Nephron (organoid): ENCODE measurements at regions not wholly inside any gene's neighbourhood (a gene's known extent, or its start where the extent isn't known, plus 50 kb on each side); places are given as distances from the start of the nearest gene placed in this dataset.

Source experiments
- H3K27ac Mint-ChIP-seq, 3 experiments: 2 replicates each; pipeline ENCODE4 v1.8.0; 2020; ENCODE audit warnings: mixed read lengths in 3 of 3, mild to moderate bottlenecking in 2 of 3, moderate library complexity in 1 of 3
- H3K27me3 Mint-ChIP-seq: 2 replicates; pipeline ENCODE4 v1.8.0; 2021; ENCODE audit warnings: low read depth, mild to moderate bottlenecking, moderate library complexity, mixed read lengths
- H3K36me3 Mint-ChIP-seq: 2 replicates; pipeline ENCODE4 v1.8.0; 2020; ENCODE audit warnings: low read depth, mixed read lengths
- H3K4me1 Mint-ChIP-seq: 2 replicates; pipeline ENCODE4 v1.8.0; 2020; ENCODE audit warnings: mixed read lengths
- H3K4me3 Mint-ChIP-seq, 3 experiments: 2 replicates each; pipeline ENCODE4 v1.8.0; 2020; ENCODE audit warnings: mild to moderate bottlenecking in 3 of 3, mixed read lengths in 3 of 3, moderate library complexity in 2 of 3
- H3K9me3 Mint-ChIP-seq: 2 replicates; pipeline ENCODE4 v1.8.0; 2020; ENCODE audit warnings: mixed read lengths
- TF ChIP-seq, protein P1 (sequence below), 3 experiments: fragments of 200-600 bp; sonication (generic); IDR thresholded peaks; one replicate each; pipeline ENCODE4 v1.5.0; 2021; ENCODE audit warnings: antibody characterized with exemption in 3 of 3; ENCODE audit not compliant: unreplicated experiment in 3 of 3

DNA sequence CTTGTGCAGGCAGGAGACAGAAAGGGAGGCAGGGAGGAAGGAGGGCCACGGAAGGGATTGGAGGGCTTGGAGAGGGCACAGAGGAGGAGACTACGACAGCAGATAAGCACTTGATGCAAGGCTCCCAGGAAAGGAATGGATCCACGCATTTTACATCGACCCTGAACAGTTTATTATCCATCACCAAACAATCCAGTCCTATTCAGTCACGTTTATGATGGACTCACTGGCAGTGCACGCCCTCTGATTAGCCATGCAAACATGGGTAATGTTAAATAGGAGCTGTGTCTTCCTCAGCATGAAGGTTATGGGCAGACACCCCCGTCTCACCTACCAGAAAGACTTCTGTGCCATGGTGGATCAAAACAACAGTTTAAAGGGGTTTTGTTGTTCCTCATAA, 80.2 kb upstream of the SNRK start:
- Mint-ChIP-seq H3K27ac (peak overlapping the region in 1 of 3 experiments; percentile 95), H3K9me3 (no peaks in the 10 kb centered on the region), H3K27me3 (peaks cover 6% of the 10 kb centered on the region), H3K4me1 (no peaks in the 10 kb centered on the region), H3K36me3 (no peaks in the 10 kb centered on the region), H3K4me3 (no peak overlapping the region)
- TF ChIP-seq, protein P1, sequence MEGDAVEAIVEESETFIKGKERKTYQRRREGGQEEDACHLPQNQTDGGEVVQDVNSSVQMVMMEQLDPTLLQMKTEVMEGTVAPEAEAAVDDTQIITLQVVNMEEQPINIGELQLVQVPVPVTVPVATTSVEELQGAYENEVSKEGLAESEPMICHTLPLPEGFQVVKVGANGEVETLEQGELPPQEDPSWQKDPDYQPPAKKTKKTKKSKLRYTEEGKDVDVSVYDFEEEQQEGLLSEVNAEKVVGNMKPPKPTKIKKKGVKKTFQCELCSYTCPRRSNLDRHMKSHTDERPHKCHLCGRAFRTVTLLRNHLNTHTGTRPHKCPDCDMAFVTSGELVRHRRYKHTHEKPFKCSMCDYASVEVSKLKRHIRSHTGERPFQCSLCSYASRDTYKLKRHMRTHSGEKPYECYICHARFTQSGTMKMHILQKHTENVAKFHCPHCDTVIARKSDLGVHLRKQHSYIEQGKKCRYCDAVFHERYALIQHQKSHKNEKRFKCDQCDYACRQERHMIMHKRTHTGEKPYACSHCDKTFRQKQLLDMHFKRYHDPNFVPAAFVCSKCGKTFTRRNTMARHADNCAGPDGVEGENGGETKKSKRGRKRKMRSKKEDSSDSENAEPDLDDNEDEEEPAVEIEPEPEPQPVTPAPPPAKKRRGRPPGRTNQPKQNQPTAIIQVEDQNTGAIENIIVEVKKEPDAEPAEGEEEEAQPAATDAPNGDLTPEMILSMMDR (IDR thresholded peaks at IDR 0.05; ENCODE audit: unreplicated experiment in 3 of 3) = no peak

GRCh38 chr3:43203022-43203421, 83.3 kb upstream of the SNRK start:
- peak overlapping the region in 1 of 3 experiments; percentile 17 for H3K27ac Mint-ChIP-seq
- H3K27me3 Mint-ChIP-seq = peaks cover 6% of the 10 kb centered on the region
- no peaks in the 10 kb centered on the region for H3K36me3 Mint-ChIP-seq
- no peaks in the 10 kb centered on the region for H3K4me1 Mint-ChIP-seq
- TF ChIP-seq, protein P1 (IDR thresholded peaks at IDR 0.05; ENCODE audit: unreplicated experiment in 3 of 3) = no peak
- peaks cover 11% of the 10 kb centered on the region for H3K9me3 Mint-ChIP-seq
- no peak overlapping the region for H3K4me3 Mint-ChIP-seq

DNA sequence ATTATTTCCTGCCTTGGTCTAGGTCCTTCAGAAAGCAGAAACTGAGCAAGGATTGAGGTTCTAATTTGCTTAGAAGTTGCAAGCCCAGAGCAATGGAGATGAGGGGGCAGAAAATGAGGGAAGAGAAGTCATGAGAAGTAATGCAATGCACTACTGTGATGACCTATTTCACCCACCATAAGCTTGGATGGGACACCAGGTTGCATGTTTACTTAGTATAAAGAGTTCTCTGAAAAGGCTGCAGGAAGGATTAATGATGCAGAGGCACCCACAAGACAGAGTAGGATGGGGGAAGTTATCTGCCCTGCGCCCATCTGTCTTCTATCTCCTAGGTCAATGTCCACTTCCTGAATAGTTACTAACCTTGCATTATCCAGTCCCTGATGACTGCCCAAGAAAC, 84.8 kb upstream of the SNRK start:
- H3K4me1 Mint-ChIP-seq = no peaks in the 10 kb centered on the region
- H3K9me3 Mint-ChIP-seq = peaks cover 11% of the 10 kb centered on the region
- H3K27me3 Mint-ChIP-seq = peaks cover 13% of the 10 kb centered on the region
- no peak overlapping the region for H3K27ac Mint-ChIP-seq
- no peaks in the 10 kb centered on the region for H3K36me3 Mint-ChIP-seq
- no peak overlapping the region for H3K4me3 Mint-ChIP-seq
- TF ChIP-seq, protein P1 (IDR thresholded peaks at IDR 0.05; ENCODE audit: unreplicated experiment in 3 of 3) = no peak

- Mint-ChIP-seq H3K36me3 (no peaks in the 10 kb centered on the region), H3K27ac (no peak overlapping the region), H3K9me3 (peaks cover 11% of the 10 kb centered on the region), H3K4me3 (no peak overlapping the region), H3K27me3 (peaks cover 19% of the 10 kb centered on the region), H3K4me1 (no peaks in the 10 kb centered on the region)
- TF ChIP-seq, protein P1 (IDR thresholded peaks at IDR 0.05; ENCODE audit: unreplicated experiment in 3 of 3) = no peak
These were observed 86.6 kb upstream of the SNRK start for GRCh38 chr3:43199645-43200306.

DNA sequence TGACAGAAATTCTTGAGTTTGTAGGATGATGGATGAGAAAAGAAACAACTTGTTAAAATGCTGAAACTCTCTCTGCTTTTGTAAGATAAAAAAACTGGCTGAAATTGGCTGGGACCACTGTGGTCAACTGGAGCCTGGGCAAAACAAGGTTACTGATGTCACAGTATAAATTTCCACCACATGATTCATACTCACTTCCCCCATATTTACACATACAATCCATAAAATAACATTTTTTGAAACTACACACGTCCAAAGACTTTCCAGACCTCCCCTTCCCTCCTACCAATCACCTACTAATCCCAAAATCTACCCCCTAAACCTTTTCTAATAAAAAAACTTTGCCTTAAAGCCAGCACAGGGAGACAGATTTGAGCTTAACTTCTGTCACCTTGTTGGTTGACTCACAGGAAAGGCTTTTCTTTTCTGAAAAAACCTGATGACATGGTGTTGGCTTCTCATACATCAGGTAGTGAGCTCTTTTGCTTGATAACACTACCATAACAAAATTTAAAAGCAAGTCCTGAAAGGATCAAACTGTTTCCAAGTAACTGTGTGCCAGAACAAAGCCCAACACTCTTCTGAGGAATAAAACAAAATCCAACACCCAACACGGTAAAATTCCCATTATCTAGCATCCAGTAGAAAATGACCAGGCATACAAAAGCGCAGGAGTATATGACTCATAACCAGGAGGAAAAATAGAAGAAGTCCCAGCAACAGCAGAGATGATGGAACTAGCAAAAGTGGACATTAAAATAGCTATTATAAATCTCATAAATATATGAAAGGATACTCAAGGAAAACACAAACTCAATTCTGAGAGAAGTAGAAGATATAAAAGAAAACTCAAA, 87.3 kb upstream of the SNRK start:
- Mint-ChIP-seq H3K27ac (no peak overlapping the region), H3K27me3 (peaks cover 23% of the 10 kb centered on the region), H3K4me3 (no peak overlapping the region), H3K36me3 (no peaks in the 10 kb centered on the region), H3K9me3 (peaks cover 11% of the 10 kb centered on the region), H3K4me1 (no peaks in the 10 kb centered on the region)
- TF ChIP-seq, protein P1 (IDR thresholded peaks at IDR 0.05; ENCODE audit: unreplicated experiment in 3 of 3) = no peak
